ENCODE measurements at regions not wholly inside any gene's neighbourhood (a gene's known extent, or its start where the extent isn't known, plus 50 kb on each side); places are given as distances from the start of the nearest gene placed in this dataset.

- H3K4me1 ChIP-seq (ENCODE audit: insufficient read depth, low read length): peaks cover 8% of the 10 kb centered on the region
- no peak overlapping the region for H3K4me3 ChIP-seq (ENCODE audit: low read length)
- H3K27me3 ChIP-seq (ENCODE audit: insufficient read depth, low read length): no peaks in the 10 kb centered on the region
- peaks cover 6% of the 10 kb centered on the region for H3K9me3 ChIP-seq (ENCODE audit: low read length)
- H3K36me3 ChIP-seq (ENCODE audit: insufficient read depth, low read length): no peaks in the 10 kb centered on the region
- H2AFZ ChIP-seq (ENCODE audit: low read depth, low read length): no peak overlapping the region
These were observed 326.4 kb downstream of the CYRIA start for GRCh38 chr2:16339206-16339605.

GRCh38 chr2:16338026-16338425, 327.6 kb downstream of the CYRIA start:
- Histone ChIP-seq H3K4me1 (ENCODE audit: insufficient read depth, low read length) (peaks cover 9% of the 10 kb centered on the region), H3K9me3 (ENCODE audit: low read length) (peaks cover 6% of the 10 kb centered on the region), H3K27me3 (ENCODE audit: insufficient read depth, low read length) (no peaks in the 10 kb centered on the region), H3K36me3 (ENCODE audit: insufficient read depth, low read length) (no peaks in the 10 kb centered on the region), H3K4me3 (ENCODE audit: low read length) (no peak overlapping the region), H2AFZ (ENCODE audit: low read depth, low read length) (no peak overlapping the region)

- H3K27me3 ChIP-seq (ENCODE audit: insufficient read depth, low read length): no peaks in the 10 kb centered on the region
- no peak overlapping the region for H2AFZ ChIP-seq (ENCODE audit: low read depth, low read length)
- H3K9me3 ChIP-seq (ENCODE audit: low read length): peaks cover 6% of the 10 kb centered on the region
- no peaks in the 10 kb centered on the region for H3K36me3 ChIP-seq (ENCODE audit: insufficient read depth, low read length)
- no peak overlapping the region for H3K4me3 ChIP-seq (ENCODE audit: low read length)
- peaks cover 12% of the 10 kb centered on the region for H3K4me1 ChIP-seq (ENCODE audit: insufficient read depth, low read length)
These were observed 328.7 kb downstream of the CYRIA start for GRCh38 chr2:16336916-16337315.

- no peaks in the 10 kb centered on the region for H3K27me3 ChIP-seq (ENCODE audit: insufficient read depth, low read length)
- H3K36me3 ChIP-seq (ENCODE audit: insufficient read depth, low read length): no peaks in the 10 kb centered on the region
- H3K4me3 ChIP-seq (ENCODE audit: low read length): no peak overlapping the region
- H3K9me3 ChIP-seq (ENCODE audit: low read length): peaks cover 6% of the 10 kb centered on the region
- peaks cover 16% of the 10 kb centered on the region for H3K4me1 ChIP-seq (ENCODE audit: insufficient read depth, low read length)
- H2AFZ ChIP-seq (ENCODE audit: low read depth, low read length): no peak overlapping the region
These were observed 329.1 kb downstream of the CYRIA start for GRCh38 chr2:16336491-16336890.

- H3K36me3 ChIP-seq (ENCODE audit: insufficient read depth, low read length): no peaks in the 10 kb centered on the region
- H3K27me3 ChIP-seq (ENCODE audit: insufficient read depth, low read length): no peaks in the 10 kb centered on the region
- peaks cover 20% of the 10 kb centered on the region for H3K4me1 ChIP-seq (ENCODE audit: insufficient read depth, low read length)
- peaks cover 6% of the 10 kb centered on the region for H3K9me3 ChIP-seq (ENCODE audit: low read length)
- no peak overlapping the region for H3K4me3 ChIP-seq (ENCODE audit: low read length)
- no peak overlapping the region for H2AFZ ChIP-seq (ENCODE audit: low read depth, low read length)
These were observed 329.7 kb downstream of the CYRIA start for GRCh38 chr2:16335947-16336346.

GRCh38 chr2:16335604-16335930, 330.1 kb downstream of the CYRIA start:
- no peak overlapping the region for H3K4me3 ChIP-seq (ENCODE audit: low read length)
- peaks cover 24% of the 10 kb centered on the region for H3K4me1 ChIP-seq (ENCODE audit: insufficient read depth, low read length)
- H3K27me3 ChIP-seq (ENCODE audit: insufficient read depth, low read length): no peaks in the 10 kb centered on the region
- no peak overlapping the region for H2AFZ ChIP-seq (ENCODE audit: low read depth, low read length)
- no peaks in the 10 kb centered on the region for H3K36me3 ChIP-seq (ENCODE audit: insufficient read depth, low read length)
- peaks cover 6% of the 10 kb centered on the region for H3K9me3 ChIP-seq (ENCODE audit: low read length)

- Histone ChIP-seq H3K9me3 (ENCODE audit: low read length) (peaks cover 6% of the 10 kb centered on the region), H3K4me1 (ENCODE audit: insufficient read depth, low read length) (peaks cover 29% of the 10 kb centered on the region), H3K27me3 (ENCODE audit: insufficient read depth, low read length) (no peaks in the 10 kb centered on the region), H3K36me3 (ENCODE audit: insufficient read depth, low read length) (no peaks in the 10 kb centered on the region), H2AFZ (ENCODE audit: low read depth, low read length) (no peak overlapping the region), H3K4me3 (ENCODE audit: low read length) (no peak overlapping the region)
These were observed 330.6 kb downstream of the CYRIA start for GRCh38 chr2:16334886-16335603.

GRCh38 chr2:16334366-16334765, 331.3 kb downstream of the CYRIA start:
- H2AFZ ChIP-seq (ENCODE audit: low read depth, low read length): no peak overlapping the region
- no peaks in the 10 kb centered on the region for H3K36me3 ChIP-seq (ENCODE audit: insufficient read depth, low read length)
- H3K4me1 ChIP-seq (ENCODE audit: insufficient read depth, low read length): peaks cover 36% of the 10 kb centered on the region
- no peak overlapping the region for H3K4me3 ChIP-seq (ENCODE audit: low read length)
- no peaks in the 10 kb centered on the region for H3K27me3 ChIP-seq (ENCODE audit: insufficient read depth, low read length)
- peaks cover 6% of the 10 kb centered on the region for H3K9me3 ChIP-seq (ENCODE audit: low read length)

GRCh38 chr2:16333681-16334080, 332.0 kb downstream of the CYRIA start:
- Histone ChIP-seq H3K4me3 (ENCODE audit: low read length) (no peak overlapping the region), H3K9me3 (ENCODE audit: low read length) (peaks cover 6% of the 10 kb centered on the region), H3K36me3 (ENCODE audit: insufficient read depth, low read length) (no peaks in the 10 kb centered on the region), H3K27me3 (ENCODE audit: insufficient read depth, low read length) (no peaks in the 10 kb centered on the region), H2AFZ (ENCODE audit: low read depth, low read length) (no peak overlapping the region), H3K4me1 (ENCODE audit: insufficient read depth, low read length) (peaks cover 40% of the 10 kb centered on the region)

- H3K4me3 ChIP-seq (ENCODE audit: low read length): no peak overlapping the region
- H3K36me3 ChIP-seq (ENCODE audit: insufficient read depth, low read length): no peaks in the 10 kb centered on the region
- H3K27me3 ChIP-seq (ENCODE audit: insufficient read depth, low read length): no peaks in the 10 kb centered on the region
- H3K4me1 ChIP-seq (ENCODE audit: insufficient read depth, low read length): peaks cover 40% of the 10 kb centered on the region
- no peak overlapping the region for H2AFZ ChIP-seq (ENCODE audit: low read depth, low read length)
- peaks cover under 1% of the 10 kb centered on the region for H3K9me3 ChIP-seq (ENCODE audit: low read length)
These were observed 332.7 kb downstream of the CYRIA start for GRCh38 chr2:16332681-16333557.

- H3K9me3 ChIP-seq (ENCODE audit: low read length): no peaks in the 10 kb centered on the region
- no peaks in the 10 kb centered on the region for H3K36me3 ChIP-seq (ENCODE audit: insufficient read depth, low read length)
- no peak overlapping the region for H3K4me3 ChIP-seq (ENCODE audit: low read length)
- peaks cover 47% of the 10 kb centered on the region for H3K4me1 ChIP-seq (ENCODE audit: insufficient read depth, low read length)
- H3K27me3 ChIP-seq (ENCODE audit: insufficient read depth, low read length): no peaks in the 10 kb centered on the region
- no peak overlapping the region for H2AFZ ChIP-seq (ENCODE audit: low read depth, low read length)
These were observed 333.9 kb downstream of the CYRIA start for GRCh38 chr2:16331772-16332171.

GRCh38 chr2:16330982-16331381, 334.7 kb downstream of the CYRIA start:
- H3K27me3 ChIP-seq (ENCODE audit: insufficient read depth, low read length): no peaks in the 10 kb centered on the region
- no peaks in the 10 kb centered on the region for H3K36me3 ChIP-seq (ENCODE audit: insufficient read depth, low read length)
- no peaks in the 10 kb centered on the region for H3K9me3 ChIP-seq (ENCODE audit: low read length)
- H3K4me1 ChIP-seq (ENCODE audit: insufficient read depth, low read length): peaks cover 48% of the 10 kb centered on the region
- no peak overlapping the region for H2AFZ ChIP-seq (ENCODE audit: low read depth, low read length)
- no peak overlapping the region for H3K4me3 ChIP-seq (ENCODE audit: low read length)

- H3K4me1 ChIP-seq (ENCODE audit: insufficient read depth, low read length): peaks cover 52% of the 10 kb centered on the region
- H2AFZ ChIP-seq (ENCODE audit: low read depth, low read length): no peak overlapping the region
- no peak overlapping the region for H3K4me3 ChIP-seq (ENCODE audit: low read length)
- no peaks in the 10 kb centered on the region for H3K27me3 ChIP-seq (ENCODE audit: insufficient read depth, low read length)
- H3K9me3 ChIP-seq (ENCODE audit: low read length): no peaks in the 10 kb centered on the region
- no peaks in the 10 kb centered on the region for H3K36me3 ChIP-seq (ENCODE audit: insufficient read depth, low read length)
These were observed 335.1 kb downstream of the CYRIA start for GRCh38 chr2:16330571-16330970.

All from neuron (in vitro differentiated cells).